GM23248 (cell line): ENCODE measurements at regions not wholly inside any gene's neighbourhood (a gene's known extent, or its start where the extent isn't known, plus 50 kb on each side); places are given as distances from the start of the nearest gene placed in this dataset.

Source experiments
- EZH2 ChIP-seq: fragments of 200-600 bp; sonication (generic); IDR thresholded peaks from 2 replicates; pipeline ENCODE4 v1.6.1; 2018; ENCODE audit warnings: antibody characterized with exemption, mild to moderate bottlenecking; ENCODE audit not compliant: insufficient read depth, poor library complexity, severe bottlenecking
- EZH2phosphoT487 ChIP-seq: fragments of 200-600 bp; sonication (generic); IDR thresholded peaks from 2 replicates; pipeline ENCODE4 v1.6.1; 2018; ENCODE audit warnings: antibody characterized with exemption, moderate library complexity, mild to moderate bottlenecking, low read depth; ENCODE audit not compliant: insufficient read depth

DNA sequence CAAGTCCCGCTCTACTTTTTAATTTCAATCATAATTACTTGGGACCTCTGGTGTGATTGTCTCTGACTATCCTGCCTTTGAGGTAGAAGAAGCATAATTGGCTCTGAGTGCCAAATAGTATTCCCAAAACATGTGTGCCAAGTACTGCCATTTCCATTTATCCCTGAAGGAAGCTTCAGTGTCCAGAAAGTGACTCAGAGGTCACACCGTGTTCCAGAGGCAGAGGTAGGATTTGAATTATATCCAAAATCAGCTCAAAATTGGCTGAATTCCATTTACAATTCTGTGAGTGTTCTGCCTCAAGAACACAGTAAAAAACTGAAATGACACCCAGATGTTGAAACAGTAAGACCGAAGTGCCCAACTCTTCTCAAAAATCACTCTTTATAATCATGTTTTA, 255.3 kb downstream of the RSL24D1 start:
- TF ChIP-seq EZH2 = no peak
- TF ChIP-seq EZH2phosphoT487 = no peak
